Activated CD4-positive, alpha-beta T cell treated with anti-CD3 and anti-CD28 coated beads, Interleukin-2, amount 50 U/mL, for 16 hours (primary cell): ENCODE measurements at regions not wholly inside any gene's neighbourhood (a gene's known extent, or its start where the extent isn't known, plus 50 kb on each side); places are given as distances from the start of the nearest gene placed in this dataset.
"Not testable (repeated sequence)": the region's sequence is repeated elsewhere in the genome, so short reads cannot be mapped to it uniquely, and the experiment has no call there.

Experiments used
- DNase-seq: peaks from one replicate; pipeline ENCODE4 v3.0.0-alpha.2; 2020

- DNase-seq = no peak
These were observed 207.1 kb downstream of the ACKR3 start for GRCh38 chr2:236776695-236777251.

- DNase-seq = no peak
These were observed 207.8 kb downstream of the ACKR3 start for GRCh38 chr2:236777408-236777807.

GRCh38 chr2:236781933-236782816, 212.6 kb downstream of the ACKR3 start:
- no peak for DNase-seq

GRCh38 chr2:236782938-236783337, 213.3 kb downstream of the ACKR3 start:
- DNase-seq = peak; percentile 14

GRCh38 chr2:236783417-236784020, 213.9 kb downstream of the ACKR3 start:
- no peak for DNase-seq

GRCh38 chr2:236785611-236786057, 216.0 kb downstream of the ACKR3 start:
- DNase-seq = no peak

GRCh38 chr2:236786751-236787150, 217.1 kb downstream of the ACKR3 start:
- DNase-seq = no peak

GRCh38 chr2:236787376-236787775, 217.8 kb downstream of the ACKR3 start:
- not testable (repeated sequence) for DNase-seq

- no peak for DNase-seq
These were observed 218.3 kb downstream of the ACKR3 start for GRCh38 chr2:236787885-236788284.

- no peak for DNase-seq
These were observed 221.3 kb downstream of the ACKR3 start for GRCh38 chr2:236790963-236791362.

GRCh38 chr2:236793023-236794011, 223.7 kb downstream of the ACKR3 start:
- DNase-seq = no peak

GRCh38 chr2:236794176-236794957, 224.7 kb downstream of the ACKR3 start:
- DNase-seq = no peak

- no peak for DNase-seq
These were observed 225.7 kb downstream of the ACKR3 start for GRCh38 chr2:236795169-236795860.

GRCh38 chr2:236795861-236796219, 226.2 kb downstream of the ACKR3 start:
- no peak for DNase-seq

- no peak for DNase-seq
These were observed 226.6 kb downstream of the ACKR3 start for GRCh38 chr2:236796236-236796635.

GRCh38 chr2:236797411-236797810, 227.8 kb downstream of the ACKR3 start:
- DNase-seq = no peak

GRCh38 chr2:236798491-236798890, 228.9 kb downstream of the ACKR3 start:
- DNase-seq = no peak

GRCh38 chr2:236799391-236800026, 229.9 kb downstream of the ACKR3 start:
- no peak for DNase-seq

GRCh38 chr2:236802862-236803261, 233.2 kb downstream of the ACKR3 start:
- no peak for DNase-seq

GRCh38 chr2:236803621-236804020, 234.0 kb downstream of the ACKR3 start:
- DNase-seq = no peak
